Activated CD8-positive, alpha-beta T cell treated with anti-CD3 and anti-CD28 coated beads for 36 hours (primary cell): ENCODE measurements at regions not wholly inside any gene's neighbourhood (a gene's known extent, or its start where the extent isn't known, plus 50 kb on each side); places are given as distances from the start of the nearest gene placed in this dataset.
A peak's percentile ranks its signal among the peaks of the same experiment; 100 is the strongest.

Experiments
- ATAC-seq: fragments of 200-7000 bp; cut with Tn5 transposase; one replicate; pipeline ENCODE4 v1.10.0; 2021; ENCODE audit warnings: mild to moderate bottlenecking, moderate library complexity
- CTCF ChIA-PET: fragments of 350-600 bp; sonication (Branson Sonifier 250); formaldehyde crosslinking; loops from one replicate; lab custom pipeline; 2021; ENCODE audit warnings: antibody characterized with exemption; lab: Charles Lee
- POLR2A ChIA-PET: fragments of 350-600 bp; sonication (Branson Sonifier 250); formaldehyde crosslinking; loops from one replicate; lab custom pipeline; 2021; ENCODE audit warnings: antibody characterized with exemption; lab: Charles Lee
- DNase-seq: peaks from one replicate; pipeline ENCODE4 v3.0.0-alpha.2; 2020
- H3K27ac Mint-ChIP-seq: one replicate; pipeline ENCODE4 v1.8.0; 2021; ENCODE audit warnings: mild to moderate bottlenecking, mixed read lengths
- H3K27me3 Mint-ChIP-seq: one replicate; pipeline ENCODE4 v1.8.0; 2021; ENCODE audit warnings: mixed read lengths
- H3K36me3 Mint-ChIP-seq: one replicate; pipeline ENCODE4 v1.8.0; 2021; ENCODE audit warnings: low read depth, mixed read lengths
- H3K4me1 Mint-ChIP-seq: one replicate; pipeline ENCODE4 v1.8.0; 2021; ENCODE audit warnings: low read depth, mixed read lengths
- H3K4me3 Mint-ChIP-seq: one replicate; pipeline ENCODE4 v1.8.0; 2021; ENCODE audit warnings: mild to moderate bottlenecking, moderate library complexity, mixed read lengths
- H3K9me3 Mint-ChIP-seq: one replicate; pipeline ENCODE4 v1.8.0; 2021; ENCODE audit warnings: mixed read lengths
- intact Hi-C: fragments of 100-400 bp; cut with micrococcal nuclease; formaldehyde crosslinking; loops from one replicate; pipeline ENCODE4 v1.10.0; 2022
- TF ChIP-seq, protein P1 (sequence below): fragments of 200-600 bp; IDR thresholded peaks from one replicate; pipeline ENCODE4 v1.8.0; 2022; ENCODE audit warnings: antibody characterized with exemption, mild to moderate bottlenecking

DNA sequence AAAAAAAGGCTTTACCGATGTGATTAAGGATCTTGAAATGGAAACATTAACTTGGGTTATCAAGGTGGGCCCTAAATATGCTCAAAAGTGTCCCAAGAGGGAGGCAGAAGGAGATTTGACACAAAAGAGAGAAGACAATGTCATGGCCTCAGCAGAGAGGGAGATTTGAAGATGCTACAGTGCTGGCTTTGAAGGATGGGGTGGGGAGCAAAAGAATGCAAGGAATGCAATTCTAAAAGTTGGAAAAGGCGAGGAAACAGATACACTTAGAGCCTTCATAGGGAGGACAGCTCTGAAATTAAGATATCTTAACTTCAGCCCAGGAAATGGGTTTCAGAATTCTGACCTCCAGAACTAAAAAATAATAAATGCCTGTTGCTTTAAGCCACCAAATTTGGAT, 314.5 kb upstream of the CCDC54 start:
- Mint-ChIP-seq H3K27me3 (peaks cover 8% of the 10 kb centered on the region), H3K9me3 (peaks cover 1% of the 10 kb centered on the region), H3K4me1 (peaks cover 12% of the 10 kb centered on the region), H3K36me3 (no peaks in the 10 kb centered on the region), H3K4me3 (no peak overlapping the region), H3K27ac (no peak overlapping the region)
- CTCF ChIA-PET = no interaction called here
- DNase-seq (no peak), ATAC-seq (no peak)
- TF ChIP-seq, protein P1, sequence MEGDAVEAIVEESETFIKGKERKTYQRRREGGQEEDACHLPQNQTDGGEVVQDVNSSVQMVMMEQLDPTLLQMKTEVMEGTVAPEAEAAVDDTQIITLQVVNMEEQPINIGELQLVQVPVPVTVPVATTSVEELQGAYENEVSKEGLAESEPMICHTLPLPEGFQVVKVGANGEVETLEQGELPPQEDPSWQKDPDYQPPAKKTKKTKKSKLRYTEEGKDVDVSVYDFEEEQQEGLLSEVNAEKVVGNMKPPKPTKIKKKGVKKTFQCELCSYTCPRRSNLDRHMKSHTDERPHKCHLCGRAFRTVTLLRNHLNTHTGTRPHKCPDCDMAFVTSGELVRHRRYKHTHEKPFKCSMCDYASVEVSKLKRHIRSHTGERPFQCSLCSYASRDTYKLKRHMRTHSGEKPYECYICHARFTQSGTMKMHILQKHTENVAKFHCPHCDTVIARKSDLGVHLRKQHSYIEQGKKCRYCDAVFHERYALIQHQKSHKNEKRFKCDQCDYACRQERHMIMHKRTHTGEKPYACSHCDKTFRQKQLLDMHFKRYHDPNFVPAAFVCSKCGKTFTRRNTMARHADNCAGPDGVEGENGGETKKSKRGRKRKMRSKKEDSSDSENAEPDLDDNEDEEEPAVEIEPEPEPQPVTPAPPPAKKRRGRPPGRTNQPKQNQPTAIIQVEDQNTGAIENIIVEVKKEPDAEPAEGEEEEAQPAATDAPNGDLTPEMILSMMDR = no peak
- intact Hi-C loops = loop anchor here (5.0 kb wide), 1 partner anchor 235 kb away; no protein-coding TSS in a partner anchor
- POLR2A ChIA-PET = no interaction called here

DNA sequence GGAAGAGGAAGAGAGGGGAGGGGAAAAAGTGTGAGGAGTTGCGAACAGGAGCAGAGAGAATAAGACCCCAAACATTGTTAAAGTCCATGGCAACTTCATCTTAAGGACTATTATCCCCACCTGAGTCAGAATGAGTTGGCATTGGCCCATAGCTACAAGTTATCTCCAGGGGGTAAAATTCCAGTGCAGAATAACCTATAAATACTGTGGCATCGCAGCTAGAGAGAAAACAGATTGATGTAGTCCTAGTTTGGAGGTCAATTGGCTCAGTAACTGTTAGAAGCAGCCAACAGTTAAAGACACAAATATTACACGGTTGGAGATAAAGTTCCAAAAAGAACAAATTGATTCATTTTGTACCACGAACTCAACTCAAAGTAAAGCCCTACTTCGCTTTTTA, 313.9 kb upstream of the CCDC54 start:
- ChIA-PET POLR2A (no interaction called here), CTCF (no interaction called here)
- H3K36me3 Mint-ChIP-seq = no peaks in the 10 kb centered on the region
- intact Hi-C loops = loop anchor here (5.0 kb wide), 1 partner anchor 236 kb away; no protein-coding TSS in a partner anchor
- peaks cover 8% of the 10 kb centered on the region for H3K27me3 Mint-ChIP-seq
- DNase-seq (no peak), ATAC-seq (no peak)
- H3K9me3 Mint-ChIP-seq = peaks cover 1% of the 10 kb centered on the region
- TF ChIP-seq, protein P1 = no peak
- no peak overlapping the region for H3K27ac Mint-ChIP-seq
- H3K4me1 Mint-ChIP-seq = peaks cover 12% of the 10 kb centered on the region
- no peak overlapping the region for H3K4me3 Mint-ChIP-seq

DNA sequence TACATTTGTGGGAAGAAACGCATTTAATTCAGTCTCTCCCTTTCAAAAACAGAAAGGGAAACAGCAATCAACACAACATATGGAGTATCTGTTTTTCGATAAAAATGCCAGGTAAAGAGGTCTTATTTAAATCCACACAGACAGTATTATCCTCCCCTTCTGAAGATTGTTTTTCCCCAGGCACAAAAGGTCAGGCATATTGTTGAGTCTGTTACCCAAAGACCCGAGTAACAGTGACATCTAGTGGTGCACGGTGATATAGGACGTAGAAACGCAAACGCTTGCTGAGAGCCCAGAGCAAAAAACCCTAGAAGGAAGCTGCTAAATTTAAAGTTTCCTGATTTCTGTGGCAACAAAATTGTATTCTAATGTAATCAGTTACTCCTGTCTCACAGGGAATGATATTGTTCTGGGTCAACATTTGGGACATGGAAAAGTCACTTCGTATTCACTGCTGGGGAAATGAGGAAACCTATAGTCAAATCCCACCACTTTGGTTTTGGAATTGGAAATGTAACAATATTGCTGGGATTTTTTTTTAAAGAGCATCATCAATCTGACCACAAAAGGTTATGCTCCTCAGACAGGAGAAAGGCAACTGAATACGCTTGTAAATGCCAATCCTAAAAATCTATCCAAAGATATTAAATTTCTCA, 312.7 kb upstream of the CCDC54 start:
- Mint-ChIP-seq H3K36me3 (no peaks in the 10 kb centered on the region), H3K4me3 (no peak overlapping the region), H3K4me1 (peaks cover 17% of the 10 kb centered on the region), H3K27ac (no peak overlapping the region), H3K27me3 (peaks cover 11% of the 10 kb centered on the region), H3K9me3 (peaks cover 1% of the 10 kb centered on the region)
- TF ChIP-seq, protein P1 = peak; percentile 85
- ATAC-seq (peak; percentile 89), DNase-seq (peak; percentile 79)
- POLR2A ChIA-PET = no interaction called here
- CTCF ChIA-PET = interaction anchor here (0.7 to 2.6 kb wide), 14 partner anchors 8 to 1433 kb away, joined by 3 to 18 read pairs (median 4); no protein-coding TSS in a partner anchor
- intact Hi-C loops = loop anchor here (5.0 kb wide), 1 partner anchor 237 kb away; no protein-coding TSS in a partner anchor

DNA sequence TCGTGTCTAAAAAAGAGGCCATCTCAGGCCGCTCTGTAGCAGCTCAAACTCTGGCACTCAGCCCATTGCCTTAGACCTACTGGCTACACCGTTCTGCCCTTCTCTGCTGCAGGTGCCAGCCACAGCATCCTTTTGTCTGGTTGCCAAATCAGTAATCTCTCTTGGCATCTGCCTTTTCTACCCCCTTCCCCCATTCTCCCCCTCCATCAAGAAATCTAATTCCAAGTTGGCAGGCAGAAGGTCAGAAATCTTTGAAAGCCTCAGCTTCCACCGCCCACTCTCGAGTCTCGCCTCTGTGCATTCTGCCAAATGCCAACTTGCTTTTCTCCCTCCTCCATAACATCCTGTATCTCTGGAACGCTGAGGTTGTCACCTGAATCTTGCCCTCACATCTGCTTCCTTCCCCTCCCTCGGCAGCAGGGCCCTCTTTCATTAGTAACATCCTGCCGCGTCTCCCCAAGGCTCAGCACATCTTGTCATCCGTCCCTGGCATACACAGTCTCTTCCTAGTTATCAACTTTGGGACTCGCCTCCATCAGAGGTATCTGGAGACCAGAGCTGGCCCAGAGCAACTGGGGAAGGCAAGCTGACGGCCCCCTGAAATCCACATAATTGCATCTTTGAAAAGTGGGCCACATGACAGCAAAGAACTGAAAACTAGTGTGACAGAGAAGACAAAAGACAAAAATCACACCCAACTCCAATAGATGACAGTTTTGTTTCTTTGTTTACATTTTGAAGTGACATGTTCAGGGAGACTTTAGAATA, 312.0 kb upstream of the CCDC54 start:
- TF ChIP-seq, protein P1 = no peak
- ChIA-PET CTCF (interaction anchor here (0.7 to 2.6 kb wide), 14 partner anchors 9 to 1434 kb away, joined by 3 to 18 read pairs (median 4); no protein-coding TSS in a partner anchor), POLR2A (no interaction called here)
- Mint-ChIP-seq H3K9me3 (peaks cover 1% of the 10 kb centered on the region), H3K36me3 (no peaks in the 10 kb centered on the region), H3K4me3 (no peak overlapping the region), H3K27ac (no peak overlapping the region), H3K27me3 (peaks cover 11% of the 10 kb centered on the region), H3K4me1 (peaks cover 17% of the 10 kb centered on the region)
- peak; percentile 21 for DNase-seq
- ATAC-seq = peak; percentile 45
- intact Hi-C loops = no loop called here

DNA sequence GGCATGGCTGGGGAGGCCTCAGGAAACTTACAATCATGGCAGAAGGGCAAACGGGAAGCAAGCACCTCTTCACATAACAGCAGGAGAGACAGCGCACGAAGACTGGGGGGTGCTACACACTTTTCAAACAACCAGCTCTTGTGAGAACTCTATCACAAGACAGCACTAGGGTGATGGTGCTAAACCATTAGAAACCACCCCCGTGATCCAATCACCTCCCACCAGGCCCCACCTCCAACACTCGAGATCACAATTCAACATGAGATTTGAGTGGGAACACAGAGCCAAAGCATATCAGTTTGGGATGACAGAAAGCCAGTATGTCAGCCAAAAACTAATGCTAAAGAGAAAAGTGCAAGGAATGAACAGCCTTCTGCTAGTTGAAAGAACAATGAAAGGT, 309.8 kb upstream of the CCDC54 start:
- no peak overlapping the region for H3K27ac Mint-ChIP-seq
- DNase-seq (no peak), ATAC-seq (no peak)
- no peak overlapping the region for H3K4me3 Mint-ChIP-seq
- TF ChIP-seq, protein P1 = no peak
- peaks cover 11% of the 10 kb centered on the region for H3K27me3 Mint-ChIP-seq
- H3K9me3 Mint-ChIP-seq = peaks cover 1% of the 10 kb centered on the region
- H3K36me3 Mint-ChIP-seq = no peaks in the 10 kb centered on the region
- ChIA-PET POLR2A (no interaction called here), CTCF (no interaction called here)
- intact Hi-C loops = no loop called here
- H3K4me1 Mint-ChIP-seq = peaks cover 17% of the 10 kb centered on the region
